MM.1S (cell line): ENCODE measurements at regions not wholly inside any gene's neighbourhood (a gene's known extent, or its start where the extent isn't known, plus 50 kb on each side); places are given as distances from the start of the nearest gene placed in this dataset.

Experiments used
- EZH2 ChIP-seq: fragments of 300-600 bp; sonication (generic); optimal IDR thresholded peaks from 2 replicates; pipeline ENCODE3; 2017; ENCODE audit warnings: low read depth, mild to moderate bottlenecking, antibody characterized with exemption, low read length, mixed read lengths
- EZH2phosphoT487 ChIP-seq: fragments of 300-600 bp; sonication (generic); IDR thresholded peaks from 2 replicates; pipeline ENCODE4 v1.6.1; 2018; ENCODE audit warnings: antibody characterized with exemption, low read length
- TF ChIP-seq, protein P1 (sequence below): fragments of 300-600 bp; sonication (generic); IDR thresholded peaks from 2 replicates; pipeline ENCODE4 v1.5.1; 2016; ENCODE audit warnings: antibody characterized with exemption, low read length, mixed read lengths

DNA sequence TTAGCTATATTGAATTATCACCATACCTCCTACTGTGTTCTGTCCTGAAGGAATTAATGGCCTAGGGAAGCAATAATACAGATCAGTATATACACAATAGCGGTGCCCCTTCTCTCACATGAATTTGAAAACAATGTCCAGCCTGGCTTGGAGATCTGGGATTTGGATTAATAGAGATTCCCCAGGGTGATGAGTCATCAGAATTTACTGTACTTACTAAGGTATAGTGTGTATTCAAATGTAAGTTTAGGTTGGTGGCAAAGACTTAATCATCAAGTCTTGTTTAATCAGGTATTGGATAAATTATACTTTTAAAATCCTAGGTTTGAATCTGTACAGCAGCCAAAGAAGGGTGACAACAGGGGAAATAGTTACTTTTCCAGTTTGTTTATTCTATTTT, 121.5 kb downstream of the FEM1C start:
- TF ChIP-seq, protein P1, sequence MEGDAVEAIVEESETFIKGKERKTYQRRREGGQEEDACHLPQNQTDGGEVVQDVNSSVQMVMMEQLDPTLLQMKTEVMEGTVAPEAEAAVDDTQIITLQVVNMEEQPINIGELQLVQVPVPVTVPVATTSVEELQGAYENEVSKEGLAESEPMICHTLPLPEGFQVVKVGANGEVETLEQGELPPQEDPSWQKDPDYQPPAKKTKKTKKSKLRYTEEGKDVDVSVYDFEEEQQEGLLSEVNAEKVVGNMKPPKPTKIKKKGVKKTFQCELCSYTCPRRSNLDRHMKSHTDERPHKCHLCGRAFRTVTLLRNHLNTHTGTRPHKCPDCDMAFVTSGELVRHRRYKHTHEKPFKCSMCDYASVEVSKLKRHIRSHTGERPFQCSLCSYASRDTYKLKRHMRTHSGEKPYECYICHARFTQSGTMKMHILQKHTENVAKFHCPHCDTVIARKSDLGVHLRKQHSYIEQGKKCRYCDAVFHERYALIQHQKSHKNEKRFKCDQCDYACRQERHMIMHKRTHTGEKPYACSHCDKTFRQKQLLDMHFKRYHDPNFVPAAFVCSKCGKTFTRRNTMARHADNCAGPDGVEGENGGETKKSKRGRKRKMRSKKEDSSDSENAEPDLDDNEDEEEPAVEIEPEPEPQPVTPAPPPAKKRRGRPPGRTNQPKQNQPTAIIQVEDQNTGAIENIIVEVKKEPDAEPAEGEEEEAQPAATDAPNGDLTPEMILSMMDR = no peak
- TF ChIP-seq EZH2phosphoT487 (no peak), EZH2 (no peak)
